Prostate gland (tissue), 2 donors: ENCODE measurements at regions not wholly inside any gene's neighbourhood (a gene's known extent, or its start where the extent isn't known, plus 50 kb on each side); places are given as distances from the start of the nearest gene placed in this dataset.

Experiments
- POLR2A ChIP-seq: fragments of 450-650 bp; IDR thresholded peaks from one replicate; pipeline ENCODE4 v1.6.1; 2016; ENCODE audit warnings: antibody characterized with exemption, mild to moderate bottlenecking
- POLR2AphosphoS5 ChIP-seq: sonication (generic); formaldehyde crosslinking; IDR thresholded peaks from one replicate; pipeline ENCODE4 v1.6.1; 2017; ENCODE audit warnings: antibody characterized with exemption
- TF ChIP-seq, protein P1 (sequence below), 4 experiments: fragments of 200-600 bp in 2 of 4; fragments of 450-650 bp in 2 of 4; sonication (generic) in 2 of 4; IDR thresholded peaks; 1 replicate in 3 of 4; 2 replicates in 1 of 4; pipeline ENCODE4 v1.5.1; 2016 to 2019; ENCODE audit warnings: antibody characterized with exemption in 4 of 4, mild to moderate bottlenecking in 2 of 4, moderate library complexity in 2 of 4

DNA sequence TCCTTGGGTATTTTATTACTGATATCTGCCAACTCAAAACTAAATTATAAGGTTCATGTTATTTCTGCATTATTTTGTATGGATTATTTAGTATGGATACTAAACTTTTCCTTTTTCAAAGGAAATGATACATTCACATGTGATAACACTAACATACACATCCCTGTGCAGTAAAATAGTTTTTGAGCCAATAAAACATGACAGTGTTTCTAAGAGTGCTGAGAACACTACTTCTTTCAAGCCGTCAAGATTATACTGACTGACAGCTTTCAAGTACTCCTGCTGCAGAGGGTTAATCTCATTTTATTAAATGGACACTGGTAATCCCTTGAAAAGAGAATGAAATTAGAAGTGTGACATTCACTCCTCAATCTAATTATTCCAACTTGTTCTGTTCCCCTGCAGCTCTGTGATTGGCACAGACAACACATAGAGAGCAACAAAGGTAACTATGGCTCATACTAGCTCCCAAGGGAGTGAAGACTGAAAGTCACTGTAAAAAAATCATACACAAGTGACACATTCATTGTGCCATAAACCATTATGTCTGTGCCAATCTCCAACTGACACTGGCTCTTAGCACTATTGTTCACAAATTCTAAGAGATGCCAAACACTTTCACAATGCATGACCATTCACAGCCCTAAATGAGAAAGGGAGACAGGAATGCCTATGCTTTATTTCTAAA is 468.6 kb downstream of the SHQ1 start:
- TF ChIP-seq, protein P1, sequence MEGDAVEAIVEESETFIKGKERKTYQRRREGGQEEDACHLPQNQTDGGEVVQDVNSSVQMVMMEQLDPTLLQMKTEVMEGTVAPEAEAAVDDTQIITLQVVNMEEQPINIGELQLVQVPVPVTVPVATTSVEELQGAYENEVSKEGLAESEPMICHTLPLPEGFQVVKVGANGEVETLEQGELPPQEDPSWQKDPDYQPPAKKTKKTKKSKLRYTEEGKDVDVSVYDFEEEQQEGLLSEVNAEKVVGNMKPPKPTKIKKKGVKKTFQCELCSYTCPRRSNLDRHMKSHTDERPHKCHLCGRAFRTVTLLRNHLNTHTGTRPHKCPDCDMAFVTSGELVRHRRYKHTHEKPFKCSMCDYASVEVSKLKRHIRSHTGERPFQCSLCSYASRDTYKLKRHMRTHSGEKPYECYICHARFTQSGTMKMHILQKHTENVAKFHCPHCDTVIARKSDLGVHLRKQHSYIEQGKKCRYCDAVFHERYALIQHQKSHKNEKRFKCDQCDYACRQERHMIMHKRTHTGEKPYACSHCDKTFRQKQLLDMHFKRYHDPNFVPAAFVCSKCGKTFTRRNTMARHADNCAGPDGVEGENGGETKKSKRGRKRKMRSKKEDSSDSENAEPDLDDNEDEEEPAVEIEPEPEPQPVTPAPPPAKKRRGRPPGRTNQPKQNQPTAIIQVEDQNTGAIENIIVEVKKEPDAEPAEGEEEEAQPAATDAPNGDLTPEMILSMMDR (IDR thresholded peaks at IDR 0.05): no peak
- TF ChIP-seq POLR2AphosphoS5 (no peak), POLR2A (no peak)
